Gastrocnemius medialis (tissue), 4 donors: ENCODE measurements at regions not wholly inside any gene's neighbourhood (a gene's known extent, or its start where the extent isn't known, plus 50 kb on each side); places are given as distances from the start of the nearest gene placed in this dataset.

ENCODE experiments used
- ATAC-seq, 2 donors: fragments of 150-250 bp; one replicate each; pipeline ENCODE4 v1.9.1; 2016
- DNase-seq, 2 donors: peaks; one replicate each; pipeline ENCODE4 v3.0.0-alpha.2; 2019
- H3K27ac ChIP-seq, 4 donors: fragments of 200-600 bp; sonication (generic); 1 replicate in 1 of 4; 2 replicates in 3 of 4; pipeline ENCODE4 v1.5.1; 2016 to 2018; ENCODE audit warnings: mild to moderate bottlenecking in 2 of 4, moderate library complexity in 1 of 4
- H3K27me3 ChIP-seq, 3 donors: fragments of 200-600 bp; sonication (generic) in 2 of 3; 1 replicate in 1 of 3; 2 replicates in 2 of 3; pipeline versions ENCODE4 v1.5.1 to v1.6.0; 2016 to 2019; ENCODE audit warnings: mild to moderate bottlenecking in 1 of 3, moderate library complexity in 1 of 3
- H3K36me3 ChIP-seq, 2 donors: fragments of 200-600 bp; sonication (generic) in 1 of 2; one replicate each; pipeline ENCODE4 v1.5.1; 2017 to 2018
- H3K4me1 ChIP-seq, 2 donors: fragments of 200-600 bp; sonication (generic) in 1 of 2; one replicate each; pipeline ENCODE4 v1.5.1; 2016 to 2017; ENCODE audit warnings: mild to moderate bottlenecking in 2 of 2
- H3K4me3 ChIP-seq, 4 donors: fragments of 200-600 bp; sonication (generic) in 3 of 4; 1 replicate in 1 of 4; 2 replicates in 3 of 4; pipeline ENCODE4 v1.5.1; 2016 to 2019; ENCODE audit warnings: mild to moderate bottlenecking in 2 of 4
- H3K9me3 ChIP-seq, 3 donors: fragments of 200-600 bp; sonication (generic) in 2 of 3; 1 replicate in 1 of 3; 2 replicates in 2 of 3; pipeline ENCODE4 v1.5.1; 2016 to 2019
- POLR2A ChIP-seq, 2 donors: fragments of 450-650 bp; IDR thresholded peaks; one replicate each; pipeline ENCODE4 v1.6.1; 2017; ENCODE audit warnings: antibody characterized with exemption in 2 of 2, mild to moderate bottlenecking in 2 of 2, moderate library complexity in 2 of 2
- in situ Hi-C, 4 donors: fragments of 200-750 bp; cut with MboI; loops; one replicate each; pipeline versions ENCODE4 v1.15.0 to v1.8.0; 2017; ENCODE audit warnings: low sequenced_read_pairs in 4 of 4
- intact Hi-C: fragments of 100-400 bp; cut with DNase I; formaldehyde crosslinking; loops from one replicate; pipeline ENCODE4 v1.15.1; 2023; ENCODE audit warnings: low total_unique reads
- TF ChIP-seq, protein P1 (sequence below), 5 experiments: fragments of 450-650 bp in 3 of 5; fragments of 200-600 bp in 2 of 5; sonication (generic) in 2 of 5; IDR thresholded peaks in 4 of 5; conservative IDR thresholded peaks in 1 of 5; 1 replicate in 4 of 5; 2 replicates in 1 of 5; pipeline ENCODE4 v1.5.1; 2016 to 2019; ENCODE audit warnings: antibody characterized with exemption in 5 of 5, mild to moderate bottlenecking in 3 of 5, moderate library complexity in 3 of 5

DNA sequence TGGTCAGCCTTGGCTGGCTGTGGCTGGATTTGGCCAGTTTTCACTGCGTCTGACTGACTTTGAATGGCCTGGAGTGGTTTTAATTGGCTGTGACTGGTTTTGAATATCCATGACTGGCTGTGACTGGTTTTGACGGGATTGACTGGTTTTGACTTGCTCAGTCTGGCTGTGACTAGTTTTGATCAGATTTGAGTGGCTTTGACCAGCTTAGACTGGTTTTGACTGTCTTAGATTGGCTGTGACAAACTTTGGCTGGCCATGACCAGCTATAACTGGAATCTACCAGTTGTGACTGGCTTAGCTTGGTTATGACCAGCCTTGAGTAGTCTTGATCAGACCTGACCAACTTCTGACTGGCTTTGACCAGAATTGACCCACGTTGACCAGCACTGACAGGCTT is 168.4 kb upstream of the AMOT start:
- Histone ChIP-seq H3K27me3 (no peaks in the 10 kb centered on the region), H3K27ac (no peak overlapping the region), H3K4me3 (no peak overlapping the region), H3K4me1 (no peaks in the 10 kb centered on the region), H3K9me3 (no peaks in the 10 kb centered on the region), H3K36me3 (no peaks in the 10 kb centered on the region)
- in situ Hi-C loops: no loop called here
- no peak for TF ChIP-seq POLR2A (IDR thresholded peaks at IDR 0.05)
- TF ChIP-seq, protein P1, sequence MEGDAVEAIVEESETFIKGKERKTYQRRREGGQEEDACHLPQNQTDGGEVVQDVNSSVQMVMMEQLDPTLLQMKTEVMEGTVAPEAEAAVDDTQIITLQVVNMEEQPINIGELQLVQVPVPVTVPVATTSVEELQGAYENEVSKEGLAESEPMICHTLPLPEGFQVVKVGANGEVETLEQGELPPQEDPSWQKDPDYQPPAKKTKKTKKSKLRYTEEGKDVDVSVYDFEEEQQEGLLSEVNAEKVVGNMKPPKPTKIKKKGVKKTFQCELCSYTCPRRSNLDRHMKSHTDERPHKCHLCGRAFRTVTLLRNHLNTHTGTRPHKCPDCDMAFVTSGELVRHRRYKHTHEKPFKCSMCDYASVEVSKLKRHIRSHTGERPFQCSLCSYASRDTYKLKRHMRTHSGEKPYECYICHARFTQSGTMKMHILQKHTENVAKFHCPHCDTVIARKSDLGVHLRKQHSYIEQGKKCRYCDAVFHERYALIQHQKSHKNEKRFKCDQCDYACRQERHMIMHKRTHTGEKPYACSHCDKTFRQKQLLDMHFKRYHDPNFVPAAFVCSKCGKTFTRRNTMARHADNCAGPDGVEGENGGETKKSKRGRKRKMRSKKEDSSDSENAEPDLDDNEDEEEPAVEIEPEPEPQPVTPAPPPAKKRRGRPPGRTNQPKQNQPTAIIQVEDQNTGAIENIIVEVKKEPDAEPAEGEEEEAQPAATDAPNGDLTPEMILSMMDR (IDR thresholded peaks at IDR 0.05 in 4 of 5, conservative IDR thresholded peaks at IDR 0.05 in 1 of 5): no peak
- ATAC-seq (no peak), DNase-seq (no peak)
- intact Hi-C loops: no loop called here

DNA sequence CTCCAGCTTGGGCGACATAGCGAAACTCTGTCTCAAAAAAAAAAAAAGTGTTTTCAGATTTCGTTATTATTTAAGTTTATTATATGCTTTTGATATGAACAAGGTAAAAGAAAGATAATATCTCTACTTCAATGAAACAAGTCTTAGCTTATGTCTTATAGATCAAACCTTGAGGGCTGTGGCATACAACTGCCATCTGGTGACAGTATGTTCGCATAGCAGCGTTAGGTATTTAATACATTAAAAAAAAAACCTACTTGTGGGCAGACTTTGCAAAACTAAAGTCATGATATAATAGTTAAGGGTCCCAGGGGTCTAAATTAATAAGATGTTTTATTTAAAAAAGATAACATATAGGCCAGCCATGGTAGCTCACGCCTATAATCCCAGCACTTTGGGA is 161.2 kb upstream of the AMOT start:
- in situ Hi-C loops: no loop called here
- no peak overlapping the region for H3K4me3 ChIP-seq
- no peaks in the 10 kb centered on the region for H3K27me3 ChIP-seq
- no peaks in the 10 kb centered on the region for H3K4me1 ChIP-seq
- no peak for DNase-seq
- ATAC-seq: no peak
- no peak overlapping the region for H3K27ac ChIP-seq
- intact Hi-C loops: no loop called here
- no peak for TF ChIP-seq POLR2A (IDR thresholded peaks at IDR 0.05)
- TF ChIP-seq, protein P1 (IDR thresholded peaks at IDR 0.05 in 4 of 5, conservative IDR thresholded peaks at IDR 0.05 in 1 of 5): no peak
- H3K36me3 ChIP-seq: no peaks in the 10 kb centered on the region
- H3K9me3 ChIP-seq: no peaks in the 10 kb centered on the region

DNA sequence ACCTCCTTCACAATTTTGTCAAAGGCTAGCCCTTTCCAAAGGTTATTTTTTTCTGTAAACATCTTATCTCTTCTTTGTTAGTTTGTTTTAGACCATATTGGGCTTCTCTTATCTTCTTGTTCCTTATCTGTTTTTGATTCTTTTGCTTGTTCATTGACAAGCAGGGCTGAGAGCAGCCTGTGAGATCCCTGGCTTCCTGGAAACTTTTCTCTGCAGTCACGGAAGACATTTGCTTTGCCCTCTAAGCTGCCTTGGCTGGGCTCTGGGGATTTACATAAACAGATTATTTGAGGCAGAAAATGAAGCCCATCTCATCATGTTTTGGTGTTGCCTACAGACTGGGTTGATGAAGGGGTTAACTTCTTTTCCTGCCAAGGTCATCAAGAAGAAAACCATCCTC is 157.4 kb upstream of the AMOT start:
- no peak overlapping the region for H3K4me3 ChIP-seq
- no peaks in the 10 kb centered on the region for H3K4me1 ChIP-seq
- H3K36me3 ChIP-seq: no peaks in the 10 kb centered on the region
- H3K9me3 ChIP-seq: no peaks in the 10 kb centered on the region
- intact Hi-C loops: no loop called here
- no peak overlapping the region for H3K27ac ChIP-seq
- no peaks in the 10 kb centered on the region for H3K27me3 ChIP-seq
- ATAC-seq: no peak
- in situ Hi-C loops: no loop called here
- no peak for TF ChIP-seq POLR2A (IDR thresholded peaks at IDR 0.05)
- TF ChIP-seq, protein P1 (IDR thresholded peaks at IDR 0.05 in 4 of 5, conservative IDR thresholded peaks at IDR 0.05 in 1 of 5): no peak
- no peak for DNase-seq

DNA sequence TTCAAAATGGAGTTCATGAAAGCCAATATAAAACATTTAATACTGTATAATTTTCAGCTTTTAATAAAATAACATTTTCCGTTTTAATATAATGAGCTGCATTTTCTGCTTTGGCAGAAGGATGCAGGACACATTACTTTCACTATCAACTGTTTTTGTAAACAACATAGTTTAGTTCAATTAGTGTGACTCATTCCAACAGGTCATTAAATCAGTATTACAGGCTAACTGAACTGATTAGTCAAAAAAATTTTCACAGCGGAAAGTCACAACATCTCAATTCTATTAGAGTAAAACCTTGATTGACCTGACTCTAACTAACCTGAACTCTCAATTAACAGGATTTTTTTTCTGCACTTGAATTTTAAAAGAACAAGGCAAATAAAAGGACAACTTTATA is 151.2 kb upstream of the AMOT start:
- DNase-seq (no peak), ATAC-seq (no peak)
- Histone ChIP-seq H3K4me3 (no peak overlapping the region), H3K27me3 (no peaks in the 10 kb centered on the region), H3K9me3 (no peaks in the 10 kb centered on the region), H3K27ac (no peak overlapping the region), H3K36me3 (no peaks in the 10 kb centered on the region), H3K4me1 (no peaks in the 10 kb centered on the region)
- in situ Hi-C loops: no loop called here
- intact Hi-C loops: no loop called here
- no peak for TF ChIP-seq POLR2A (IDR thresholded peaks at IDR 0.05)
- TF ChIP-seq, protein P1 (IDR thresholded peaks at IDR 0.05 in 4 of 5, conservative IDR thresholded peaks at IDR 0.05 in 1 of 5): no peak

DNA sequence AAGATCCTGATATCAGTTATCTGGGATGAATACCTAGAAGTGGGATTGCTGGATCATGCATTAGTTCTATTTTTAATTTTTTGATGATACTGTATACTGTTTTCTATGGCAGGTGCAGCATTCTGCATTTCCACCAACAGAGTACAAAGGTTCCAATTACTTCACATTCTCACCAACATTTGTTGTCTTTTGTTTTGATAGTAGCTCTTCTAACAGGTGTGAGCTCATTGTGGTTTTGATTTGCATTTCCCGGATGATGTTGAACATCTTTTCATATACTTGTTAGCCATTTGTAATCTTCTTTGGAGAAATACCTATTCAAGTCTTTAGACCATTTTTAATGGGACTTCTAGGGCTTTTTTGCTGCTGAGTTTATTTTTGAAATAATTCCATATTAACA is 139.2 kb upstream of the AMOT start:
- Histone ChIP-seq H3K4me3 (no peak overlapping the region), H3K9me3 (no peaks in the 10 kb centered on the region), H3K27me3 (no peaks in the 10 kb centered on the region), H3K36me3 (no peaks in the 10 kb centered on the region), H3K4me1 (no peaks in the 10 kb centered on the region), H3K27ac (no peak overlapping the region)
- no peak for TF ChIP-seq POLR2A (IDR thresholded peaks at IDR 0.05)
- TF ChIP-seq, protein P1 (IDR thresholded peaks at IDR 0.05 in 4 of 5, conservative IDR thresholded peaks at IDR 0.05 in 1 of 5): no peak
- intact Hi-C loops: no loop called here
- in situ Hi-C loops: no loop called here
- no peak for DNase-seq
- ATAC-seq: no peak
